ENCODE measurements at regions not wholly inside any gene's neighbourhood (a gene's known extent, or its start where the extent isn't known, plus 50 kb on each side); places are given as distances from the start of the nearest gene placed in this dataset.

DNA sequence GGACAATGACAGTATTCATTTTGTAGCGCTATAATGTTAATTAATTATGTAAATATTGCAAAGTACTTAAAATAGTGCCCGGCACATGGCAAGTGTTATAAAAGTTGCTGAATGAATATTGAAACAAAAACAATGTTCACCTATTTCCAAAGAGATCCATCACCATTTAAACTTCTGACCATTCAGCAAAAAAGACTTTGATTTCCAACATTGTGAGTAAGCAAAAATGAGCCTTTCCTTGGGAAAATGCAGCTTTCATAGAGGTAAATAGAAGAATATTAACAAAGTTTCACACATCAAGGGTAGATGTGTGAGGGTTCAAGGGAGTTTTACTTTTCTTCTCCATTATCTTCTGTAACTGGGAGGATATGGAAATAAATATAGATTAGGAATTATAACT, 1089.4 kb upstream of the C9orf72 start:
- DNase-seq (ENCODE audit: low read depth, low spot score) (no peak), ATAC-seq (no peak)
- intact Hi-C loops (cut with micrococcal nuclease): no loop called here
- CTCF ChIA-PET: no interaction called here
- H3K4me3 ChIP-seq (replicated peaks in 1 of 2; ENCODE audit: low read depth in 1 of 2, low read length in 2 of 2): no peak overlapping the region
- BruUV-seq (replicated peaks): no TSS peak
- TF ChIP-seq MAX (IDR thresholded peaks at IDR 0.05) (no peak), ZFX (IDR thresholded peaks at IDR 0.05) (no peak), POLR2A (IDR thresholded peaks at IDR 0.05; ENCODE audit: borderline replicate concordance, extremely low read depth, insufficient read depth, insufficient read length) (no peak), SIN3A (IDR thresholded peaks at IDR 0.05; ENCODE audit: low read depth) (no peak), TCF7L2 (IDR thresholded peaks at IDR 0.05; ENCODE audit: borderline replicate concordance, extremely low read depth, insufficient read depth, insufficient read length) (no peak), EZH2phosphoT487 (IDR thresholded peaks at IDR 0.05; ENCODE audit: borderline replicate concordance) (no peak), SRF (IDR thresholded peaks at IDR 0.05; ENCODE audit: low read depth) (no peak), CBX3 (IDR thresholded peaks at IDR 0.05; ENCODE audit: low read depth) (no peak), ZNF274 (IDR thresholded peaks at IDR 0.05; ENCODE audit: low read depth, low read length) (no peak), FOSL1 (IDR thresholded peaks at IDR 0.05; ENCODE audit: low read depth) (no peak), RAD21 (IDR thresholded peaks at IDR 0.05; ENCODE audit: low read depth) (no peak), ELF1 (IDR thresholded peaks at IDR 0.05; ENCODE audit: borderline replicate concordance, low read depth) (no peak), SP1 (IDR thresholded peaks at IDR 0.05; ENCODE audit: low read depth) (no peak), JUND (IDR thresholded peaks at IDR 0.05) (no peak), POLR2AphosphoS5 (IDR thresholded peaks at IDR 0.05; ENCODE audit: low read depth, low read length) (no peak), CEBPB (IDR thresholded peaks at IDR 0.05; ENCODE audit: low read depth) (no peak), EZH2 (IDR thresholded peaks at IDR 0.05) (no peak)
- TF ChIP-seq, protein P1, sequence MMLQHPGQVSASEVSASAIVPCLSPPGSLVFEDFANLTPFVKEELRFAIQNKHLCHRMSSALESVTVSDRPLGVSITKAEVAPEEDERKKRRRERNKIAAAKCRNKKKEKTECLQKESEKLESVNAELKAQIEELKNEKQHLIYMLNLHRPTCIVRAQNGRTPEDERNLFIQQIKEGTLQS (IDR thresholded peaks at IDR 0.05): no peak
- TF ChIP-seq, protein P2, sequence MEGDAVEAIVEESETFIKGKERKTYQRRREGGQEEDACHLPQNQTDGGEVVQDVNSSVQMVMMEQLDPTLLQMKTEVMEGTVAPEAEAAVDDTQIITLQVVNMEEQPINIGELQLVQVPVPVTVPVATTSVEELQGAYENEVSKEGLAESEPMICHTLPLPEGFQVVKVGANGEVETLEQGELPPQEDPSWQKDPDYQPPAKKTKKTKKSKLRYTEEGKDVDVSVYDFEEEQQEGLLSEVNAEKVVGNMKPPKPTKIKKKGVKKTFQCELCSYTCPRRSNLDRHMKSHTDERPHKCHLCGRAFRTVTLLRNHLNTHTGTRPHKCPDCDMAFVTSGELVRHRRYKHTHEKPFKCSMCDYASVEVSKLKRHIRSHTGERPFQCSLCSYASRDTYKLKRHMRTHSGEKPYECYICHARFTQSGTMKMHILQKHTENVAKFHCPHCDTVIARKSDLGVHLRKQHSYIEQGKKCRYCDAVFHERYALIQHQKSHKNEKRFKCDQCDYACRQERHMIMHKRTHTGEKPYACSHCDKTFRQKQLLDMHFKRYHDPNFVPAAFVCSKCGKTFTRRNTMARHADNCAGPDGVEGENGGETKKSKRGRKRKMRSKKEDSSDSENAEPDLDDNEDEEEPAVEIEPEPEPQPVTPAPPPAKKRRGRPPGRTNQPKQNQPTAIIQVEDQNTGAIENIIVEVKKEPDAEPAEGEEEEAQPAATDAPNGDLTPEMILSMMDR (IDR thresholded peaks at IDR 0.05 in 2 of 3, conservative IDR thresholded peaks at IDR 0.05 in 1 of 3; ENCODE audit: borderline replicate concordance in 1 of 3, insufficient read depth in 1 of 3, low read depth in 2 of 3, low read length in 2 of 3): no peak
- TF ChIP-seq, protein P3, sequence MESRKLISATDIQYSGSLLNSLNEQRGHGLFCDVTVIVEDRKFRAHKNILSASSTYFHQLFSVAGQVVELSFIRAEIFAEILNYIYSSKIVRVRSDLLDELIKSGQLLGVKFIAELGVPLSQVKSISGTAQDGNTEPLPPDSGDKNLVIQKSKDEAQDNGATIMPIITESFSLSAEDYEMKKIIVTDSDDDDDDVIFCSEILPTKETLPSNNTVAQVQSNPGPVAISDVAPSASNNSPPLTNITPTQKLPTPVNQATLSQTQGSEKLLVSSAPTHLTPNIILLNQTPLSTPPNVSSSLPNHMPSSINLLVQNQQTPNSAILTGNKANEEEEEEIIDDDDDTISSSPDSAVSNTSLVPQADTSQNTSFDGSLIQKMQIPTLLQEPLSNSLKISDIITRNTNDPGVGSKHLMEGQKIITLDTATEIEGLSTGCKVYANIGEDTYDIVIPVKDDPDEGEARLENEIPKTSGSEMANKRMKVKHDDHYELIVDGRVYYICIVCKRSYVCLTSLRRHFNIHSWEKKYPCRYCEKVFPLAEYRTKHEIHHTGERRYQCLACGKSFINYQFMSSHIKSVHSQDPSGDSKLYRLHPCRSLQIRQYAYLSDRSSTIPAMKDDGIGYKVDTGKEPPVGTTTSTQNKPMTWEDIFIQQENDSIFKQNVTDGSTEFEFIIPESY (IDR thresholded peaks at IDR 0.05; ENCODE audit: extremely low read depth, insufficient replicate concordance, low read length): no peak
- H3K9ac ChIP-seq (ENCODE audit: low read length): no peak overlapping the region
- RAD21 ChIA-PET (ENCODE audit: low non-redundant PET in 1 of 2, low total read pairs in 2 of 2, uncharacterized antibody in 2 of 2, unreplicated experiment in 2 of 2): no interaction called here
- no peaks in the 10 kb centered on the region for H3K9me3 ChIP-seq (ENCODE audit: control insufficient read depth in 1 of 2, insufficient read depth in 1 of 2, low read depth in 1 of 2, low read length in 2 of 2)
- no peaks in the 10 kb centered on the region for H3K27me3 ChIP-seq (ENCODE audit: insufficient read depth, low read length)
- H3K36me3 ChIP-seq (ENCODE audit: control insufficient read depth in 1 of 2, insufficient read depth in 2 of 2, low read length in 2 of 2): no peaks in the 10 kb centered on the region
- no peaks in the 10 kb centered on the region for H3K9me2 ChIP-seq (ENCODE audit: insufficient read depth)
- H3K79me2 ChIP-seq (ENCODE audit: insufficient read depth, low read length): no peaks in the 10 kb centered on the region
- no peak overlapping the region for H3K27ac ChIP-seq (ENCODE audit: low read depth, low read length)
- no peak overlapping the region for H3K4me2 ChIP-seq (ENCODE audit: low read length)
- H2AFZ ChIP-seq (ENCODE audit: low read depth, low read length, poor library complexity, severe bottlenecking): no peak overlapping the region
- H3K4me1 ChIP-seq (ENCODE audit: control insufficient read depth in 1 of 2, insufficient read depth in 2 of 2, low read length in 2 of 2): no peaks in the 10 kb centered on the region
- no peaks in the 10 kb centered on the region; the same call in 1 of the 2 replicates for H4K20me1 ChIP-seq (ENCODE audit: insufficient read depth)
- POLR2A ChIA-PET: no interaction called here
